Colonic mucosa (tissue), 4 donors: ENCODE measurements at regions not wholly inside any gene's neighbourhood (a gene's known extent, or its start where the extent isn't known, plus 50 kb on each side); places are given as distances from the start of the nearest gene placed in this dataset.
"Not testable (repeated sequence)": the region's sequence is repeated elsewhere in the genome, so short reads cannot be mapped to it uniquely, and the experiment has no call there.

Source experiments
- DNase-seq: peaks from one replicate; pipeline ENCODE4 v3.0.0-alpha.2; 2020
- H3K27ac ChIP-seq: fragments of 200-600 bp; one replicate; pipeline ENCODE4 v1.8.0; 2021
- H3K27me3 ChIP-seq: fragments of 200-600 bp; one replicate; pipeline ENCODE4 v1.8.0; 2021
- H3K36me3 ChIP-seq: fragments of 200-600 bp; one replicate; pipeline ENCODE4 v1.8.0; 2021
- H3K4me1 ChIP-seq: fragments of 200-600 bp; one replicate; pipeline ENCODE4 v1.8.0; 2021; ENCODE audit warnings: mild to moderate bottlenecking
- H3K4me3 ChIP-seq: fragments of 200-600 bp; one replicate; pipeline ENCODE4 v1.8.0; 2021
- H3K9ac ChIP-seq, 2 donors: one replicate each; pipeline ENCODE4 v1.7.0; 2013; ENCODE audit warnings: control low read depth in 2 of 2, low read depth in 2 of 2, low read length in 2 of 2
- H3K9me3 ChIP-seq: fragments of 200-600 bp; one replicate; pipeline ENCODE4 v1.8.0; 2021
- intact Hi-C: fragments of 100-400 bp; cut with DNase I; formaldehyde crosslinking; loops from one replicate; pipeline ENCODE4 v1.14.1; 2022
- TF ChIP-seq, protein P1 (sequence below): fragments of 200-600 bp; IDR thresholded peaks from one replicate; pipeline ENCODE4 v1.8.0; 2022; ENCODE audit warnings: antibody characterized with exemption, mild to moderate bottlenecking
- donor health status: healthy.
- donor health status: DM: no; HTN: no; CAD: no.
- donor health status: DM: no; HTN: no; CAD: no.

GRCh38 chr15:96978937-96979473 is 648.5 kb downstream of the NR2F2 start:
- Histone ChIP-seq H3K4me3 (no peak overlapping the region), H3K9me3 (no peaks in the 10 kb centered on the region), H3K36me3 (no peaks in the 10 kb centered on the region), H3K27me3 (no peaks in the 10 kb centered on the region), H3K4me1 (no peaks in the 10 kb centered on the region), H3K27ac (no peak overlapping the region), H3K9ac (no peak overlapping the region)
- intact Hi-C loops, result no loop called here
- TF ChIP-seq, protein P1, sequence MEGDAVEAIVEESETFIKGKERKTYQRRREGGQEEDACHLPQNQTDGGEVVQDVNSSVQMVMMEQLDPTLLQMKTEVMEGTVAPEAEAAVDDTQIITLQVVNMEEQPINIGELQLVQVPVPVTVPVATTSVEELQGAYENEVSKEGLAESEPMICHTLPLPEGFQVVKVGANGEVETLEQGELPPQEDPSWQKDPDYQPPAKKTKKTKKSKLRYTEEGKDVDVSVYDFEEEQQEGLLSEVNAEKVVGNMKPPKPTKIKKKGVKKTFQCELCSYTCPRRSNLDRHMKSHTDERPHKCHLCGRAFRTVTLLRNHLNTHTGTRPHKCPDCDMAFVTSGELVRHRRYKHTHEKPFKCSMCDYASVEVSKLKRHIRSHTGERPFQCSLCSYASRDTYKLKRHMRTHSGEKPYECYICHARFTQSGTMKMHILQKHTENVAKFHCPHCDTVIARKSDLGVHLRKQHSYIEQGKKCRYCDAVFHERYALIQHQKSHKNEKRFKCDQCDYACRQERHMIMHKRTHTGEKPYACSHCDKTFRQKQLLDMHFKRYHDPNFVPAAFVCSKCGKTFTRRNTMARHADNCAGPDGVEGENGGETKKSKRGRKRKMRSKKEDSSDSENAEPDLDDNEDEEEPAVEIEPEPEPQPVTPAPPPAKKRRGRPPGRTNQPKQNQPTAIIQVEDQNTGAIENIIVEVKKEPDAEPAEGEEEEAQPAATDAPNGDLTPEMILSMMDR, result no peak
- DNase-seq, result no peak

- H3K9me3 ChIP-seq, H3K9ac ChIP-seq, H3K4me1 ChIP-seq, H3K4me3 ChIP-seq, H3K27me3 ChIP-seq, H3K27ac ChIP-seq, H3K36me3 ChIP-seq, DNase-seq, intact Hi-C loops: not testable (repeated sequence)
Observed at GRCh38 chr15:96984121-96984671, 653.7 kb downstream of the NR2F2 start.

- H3K36me3 ChIP-seq, result no peaks in the 10 kb centered on the region
- no peak overlapping the region for H3K9ac ChIP-seq
- TF ChIP-seq, protein P1, result no peak
- no peak overlapping the region for H3K4me3 ChIP-seq
- no peak for DNase-seq
- H3K27me3 ChIP-seq, result no peaks in the 10 kb centered on the region
- no peaks in the 10 kb centered on the region for H3K9me3 ChIP-seq
- intact Hi-C loops, result no loop called here
- H3K27ac ChIP-seq, result no peak overlapping the region
- H3K4me1 ChIP-seq, result no peaks in the 10 kb centered on the region
Observed at GRCh38 chr15:96992817-96993216, 662.3 kb downstream of the NR2F2 start.

DNA sequence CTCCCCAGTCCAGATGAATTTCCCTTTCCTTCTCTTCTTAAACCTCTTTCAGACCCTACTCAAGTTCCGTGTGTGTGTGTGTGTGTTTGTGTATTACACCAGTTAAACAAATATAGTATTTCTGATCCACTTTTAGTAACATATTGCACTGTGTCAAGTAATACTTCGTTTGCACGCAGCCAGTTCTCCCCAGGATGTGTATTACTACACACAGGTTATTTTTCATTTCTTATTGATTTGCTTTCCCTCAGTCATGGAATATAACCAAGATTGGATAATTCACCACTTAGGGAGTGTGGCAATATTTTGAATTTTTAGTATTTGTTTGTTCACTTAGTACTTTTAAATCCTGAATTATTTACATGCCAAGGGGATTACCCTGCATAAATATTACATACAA is 667.0 kb downstream of the NR2F2 start:
- H3K36me3 ChIP-seq, result no peaks in the 10 kb centered on the region

GRCh38 chr15:97009031-97009431 is 678.5 kb downstream of the NR2F2 start:
- no peak overlapping the region for H3K9ac ChIP-seq
- no peaks in the 10 kb centered on the region for H3K4me1 ChIP-seq
- H3K4me3 ChIP-seq, result no peak overlapping the region
- H3K27ac ChIP-seq, result no peak overlapping the region
- intact Hi-C loops, result no loop called here
- no peak for DNase-seq
- TF ChIP-seq, protein P1, result no peak
- no peaks in the 10 kb centered on the region for H3K9me3 ChIP-seq
- H3K36me3 ChIP-seq, result no peaks in the 10 kb centered on the region
- no peaks in the 10 kb centered on the region for H3K27me3 ChIP-seq

More for the DNA sequence above, 667.0 kb downstream of the NR2F2 start:
- TF ChIP-seq, protein P1, result no peak
- Histone ChIP-seq H3K27ac (no peak overlapping the region), H3K4me3 (no peak overlapping the region), H3K9me3 (no peaks in the 10 kb centered on the region), H3K9ac (no peak overlapping the region), H3K27me3 (no peaks in the 10 kb centered on the region), H3K4me1 (no peaks in the 10 kb centered on the region)
- DNase-seq, result no peak
- intact Hi-C loops, result no loop called here

DNA sequence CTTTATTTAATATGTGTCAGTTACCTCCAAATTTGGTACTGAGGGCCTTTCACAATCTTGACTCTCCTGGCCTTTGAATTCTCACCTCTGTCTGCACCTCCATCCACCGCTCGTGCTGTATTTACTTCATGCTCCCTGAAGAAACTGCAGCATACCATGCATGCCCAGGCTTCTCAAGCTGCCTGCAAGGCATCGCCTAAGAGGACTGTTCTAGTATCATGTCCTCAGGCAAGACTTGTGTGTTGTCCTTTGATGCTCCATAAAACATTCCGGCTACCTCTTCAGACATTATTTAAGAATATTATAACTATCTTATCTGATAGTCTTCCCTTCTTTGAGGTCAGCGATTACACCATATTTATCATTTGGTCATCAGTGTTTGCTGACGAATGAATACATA is 682.5 kb downstream of the NR2F2 start:
- no peaks in the 10 kb centered on the region for H3K9me3 ChIP-seq
- H3K36me3 ChIP-seq, result no peaks in the 10 kb centered on the region
- TF ChIP-seq, protein P1, result no peak
- no peak overlapping the region for H3K27ac ChIP-seq
- no peaks in the 10 kb centered on the region for H3K27me3 ChIP-seq
- intact Hi-C loops, result no loop called here
- H3K4me1 ChIP-seq, result no peaks in the 10 kb centered on the region
- DNase-seq, result no peak
- H3K4me3 ChIP-seq, result no peak overlapping the region
- H3K9ac ChIP-seq, result no peak overlapping the region
